ENCODE measurements at regions not wholly inside any gene's neighbourhood (a gene's known extent, or its start where the extent isn't known, plus 50 kb on each side); places are given as distances from the start of the nearest gene placed in this dataset.
"Not testable (repeated sequence)": the region's sequence is repeated elsewhere in the genome, so short reads cannot be mapped to it uniquely, and the experiment has no call there.

DNA sequence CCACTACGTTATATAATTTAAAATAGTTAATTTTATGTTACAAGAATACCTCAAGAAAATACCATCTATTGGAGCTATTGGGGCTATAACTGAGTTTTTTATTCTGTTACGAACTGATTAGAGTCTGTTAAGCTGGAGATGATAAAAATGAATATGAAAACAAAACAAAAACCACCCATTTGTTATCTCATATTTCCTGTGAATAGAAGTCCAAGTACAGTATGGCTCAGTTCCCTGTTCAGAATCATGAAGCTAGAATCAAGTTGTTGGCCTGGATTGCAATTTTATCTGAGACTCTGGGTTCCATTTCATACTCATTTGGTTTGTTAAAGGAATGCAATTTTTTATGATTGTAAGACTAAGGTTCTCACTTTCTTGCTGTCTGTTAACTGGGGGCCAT, 319.1 kb upstream of the PCDH18 start:
- no peak overlapping the region for H3K27ac ChIP-seq (ENCODE audit: low read depth, low read length)
- H3K4me1 ChIP-seq (ENCODE audit: control insufficient read depth in 2 of 2, insufficient read depth in 2 of 2, low read length in 2 of 2), result no peaks in the 10 kb centered on the region
- ATAC-seq, result no peak
- Mint-ChIP-seq H3K9me3 (peaks cover 0 to 27% (median 6%) of the 10 kb centered on the region in 11 donors), H3K4me3 (no peak overlapping the region), H3K27ac (no peak overlapping the region), H3K27me3 (no peaks in the 10 kb centered on the region), H3K36me3 (no peaks in the 10 kb centered on the region), H3K4me1 (no peaks in the 10 kb centered on the region)
- no peaks in the 10 kb centered on the region for H3K36me3 ChIP-seq (ENCODE audit: control insufficient read depth in 2 of 3, insufficient read depth in 3 of 3, low read length in 3 of 3)
- no peaks in the 10 kb centered on the region for H3K27me3 ChIP-seq (ENCODE audit: control insufficient read depth in 2 of 2, insufficient read depth in 2 of 2, low read length in 2 of 2)
- intact Hi-C loops (cut with micrococcal nuclease), result no loop called here
- CTCF ChIA-PET, result no interaction called here
- no peak for DNase-seq
- no peaks in the 10 kb centered on the region for H3K9me3 ChIP-seq (ENCODE audit: control insufficient read depth in 2 of 3, low read length in 3 of 3)
- POLR2A ChIA-PET, result no interaction called here
- H3K4me3 ChIP-seq (ENCODE audit: low read length), result no peak overlapping the region

DNA sequence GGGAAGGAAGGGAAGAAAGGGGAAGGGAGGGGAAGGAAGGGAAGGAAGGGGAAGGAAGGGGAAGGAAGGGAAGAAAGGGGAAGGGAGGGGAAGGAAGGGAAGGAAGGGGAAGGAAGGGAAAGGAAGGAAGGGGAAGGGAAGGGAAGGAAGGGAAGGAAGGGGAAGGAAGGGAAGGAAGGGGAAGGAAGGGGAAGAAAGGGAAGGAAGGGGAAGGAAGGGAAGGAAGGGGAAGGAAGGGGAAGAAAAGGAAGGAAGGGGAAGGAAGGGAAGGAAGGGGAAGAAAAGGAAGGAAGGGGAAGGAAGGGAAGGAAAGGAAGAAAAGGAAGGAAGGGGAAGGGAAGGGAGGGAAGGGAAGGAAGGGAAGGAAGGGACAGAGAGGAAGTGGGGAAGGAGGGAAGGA, 295.7 kb upstream of the PCDH18 start:
- peaks cover 0 to 15% (median 10%) of the 10 kb centered on the region in 11 donors for H3K9me3 Mint-ChIP-seq
- POLR2A ChIA-PET; H3K27me3 ChIP-seq (ENCODE audit: control insufficient read depth in 2 of 2, insufficient read depth in 2 of 2, low read length in 2 of 2); H3K4me3 Mint-ChIP-seq; H3K36me3 ChIP-seq (ENCODE audit: control insufficient read depth in 2 of 3, insufficient read depth in 3 of 3, low read length in 3 of 3); H3K36me3 Mint-ChIP-seq; intact Hi-C loops (cut with micrococcal nuclease); H3K4me1 ChIP-seq (ENCODE audit: control insufficient read depth in 2 of 2, insufficient read depth in 2 of 2, low read length in 2 of 2); H3K4me3 ChIP-seq (ENCODE audit: low read length); H3K27ac ChIP-seq (ENCODE audit: low read depth, low read length); H3K27me3 Mint-ChIP-seq; ATAC-seq; H3K27ac Mint-ChIP-seq; DNase-seq; H3K9me3 ChIP-seq (ENCODE audit: control insufficient read depth in 2 of 3, low read length in 3 of 3); CTCF ChIA-PET; H3K4me1 Mint-ChIP-seq: not testable (repeated sequence)

DNA sequence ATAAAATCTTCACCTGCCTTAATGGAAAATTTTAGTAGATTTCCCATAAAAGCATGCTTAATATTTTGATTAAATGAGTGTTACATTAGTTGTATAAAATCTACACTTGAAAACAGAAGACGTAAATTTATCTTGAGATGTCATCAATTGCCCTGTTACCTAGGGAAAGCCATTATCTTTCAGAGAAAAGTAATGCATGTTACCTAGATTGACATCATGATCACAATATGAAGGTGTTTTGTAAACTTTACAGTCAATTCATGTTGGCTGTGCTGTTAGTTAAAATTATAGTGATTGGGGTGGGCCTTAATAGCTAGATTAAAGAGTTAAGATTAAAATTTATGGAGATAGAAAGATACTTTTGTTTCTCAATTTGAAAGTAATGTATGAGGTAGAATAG, 293.2 kb upstream of the PCDH18 start:
- no peaks in the 10 kb centered on the region for H3K27me3 Mint-ChIP-seq
- H3K36me3 ChIP-seq (ENCODE audit: control insufficient read depth in 2 of 3, insufficient read depth in 3 of 3, low read length in 3 of 3), result no peaks in the 10 kb centered on the region
- peaks cover 0 to 9% (median 5%) of the 10 kb centered on the region in 11 donors for H3K9me3 Mint-ChIP-seq
- no peaks in the 10 kb centered on the region for H3K4me1 Mint-ChIP-seq
- no peaks in the 10 kb centered on the region for H3K27me3 ChIP-seq (ENCODE audit: control insufficient read depth in 2 of 2, insufficient read depth in 2 of 2, low read length in 2 of 2)
- peaks cover 0 to 4% (median 0%) of the 10 kb centered on the region in 5 donors for H3K36me3 Mint-ChIP-seq
- H3K4me3 Mint-ChIP-seq, result no peak overlapping the region
- DNase-seq (no peak), ATAC-seq (no peak)
- no peaks in the 10 kb centered on the region for H3K4me1 ChIP-seq (ENCODE audit: control insufficient read depth in 2 of 2, insufficient read depth in 2 of 2, low read length in 2 of 2)
- no peak overlapping the region for H3K4me3 ChIP-seq (ENCODE audit: low read length)
- H3K9me3 ChIP-seq (ENCODE audit: control insufficient read depth in 2 of 3, low read length in 3 of 3), result no peaks in the 10 kb centered on the region
- POLR2A ChIA-PET, result no interaction called here
- intact Hi-C loops (cut with micrococcal nuclease), result no loop called here
- CTCF ChIA-PET, result no interaction called here
- H3K27ac Mint-ChIP-seq, result no peak overlapping the region
- H3K27ac ChIP-seq (ENCODE audit: low read depth, low read length), result no peak overlapping the region

DNA sequence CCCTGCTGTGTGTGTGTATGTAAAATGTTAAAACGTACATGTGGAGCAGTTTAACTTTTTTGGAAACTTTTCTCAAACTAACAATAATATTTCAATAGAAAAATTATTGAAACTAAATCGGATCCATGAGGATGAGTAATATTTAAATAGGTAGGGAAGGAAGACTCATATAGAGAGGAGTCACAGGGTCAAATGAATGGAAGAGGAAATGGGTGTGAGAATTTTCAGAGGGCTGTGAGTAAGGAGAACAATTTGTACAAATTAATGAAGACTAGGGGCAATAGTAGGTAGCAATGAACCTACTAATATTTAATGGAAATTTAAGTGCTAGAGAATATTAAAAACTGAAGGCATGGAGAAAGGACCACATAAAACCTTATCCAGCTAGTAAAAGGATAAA, 290.7 kb upstream of the PCDH18 start:
- peaks cover 0 to 4% (median 0%) of the 10 kb centered on the region in 5 donors for H3K36me3 Mint-ChIP-seq
- intact Hi-C loops (cut with micrococcal nuclease), result no loop called here

DNA sequence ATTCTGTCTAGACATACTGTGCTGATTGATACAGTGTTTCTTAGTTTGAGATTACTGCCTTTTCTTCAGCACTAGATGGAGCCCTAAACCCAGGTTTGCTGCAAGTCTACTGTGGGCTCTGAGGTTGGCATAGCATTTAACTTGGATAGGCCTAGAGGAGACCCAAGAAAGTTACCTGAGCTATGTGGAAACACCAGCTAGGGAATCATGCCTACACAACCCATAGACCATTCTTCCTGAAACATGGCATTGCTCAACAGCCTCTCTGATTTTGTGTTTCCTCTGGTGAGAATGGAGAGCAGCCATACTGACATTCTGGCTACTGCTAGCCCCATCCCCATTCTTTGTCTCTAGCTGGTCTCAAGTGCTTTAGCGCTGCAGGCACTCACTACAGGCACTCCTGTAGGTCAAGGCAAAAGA, 287.7 kb upstream of the PCDH18 start:
- no peak for DNase-seq
- Mint-ChIP-seq H3K27me3 (no peaks in the 10 kb centered on the region), H3K4me1 (no peaks in the 10 kb centered on the region), H3K36me3 (peaks cover 0 to 4% (median 0%) of the 10 kb centered on the region in 5 donors), H3K4me3 (no peak overlapping the region), H3K27ac (no peak overlapping the region), H3K9me3 (peaks cover 0 to 8% (median 1%) of the 10 kb centered on the region in 11 donors)
- ChIA-PET CTCF (no interaction called here), POLR2A (no interaction called here)
- no peak overlapping the region for H3K27ac ChIP-seq (ENCODE audit: low read depth, low read length)
- ATAC-seq, result no peak
- no peak overlapping the region for H3K4me3 ChIP-seq (ENCODE audit: low read length)
- no peaks in the 10 kb centered on the region for H3K9me3 ChIP-seq (ENCODE audit: control insufficient read depth in 2 of 3, low read length in 3 of 3)
- H3K27me3 ChIP-seq (ENCODE audit: control insufficient read depth in 2 of 2, insufficient read depth in 2 of 2, low read length in 2 of 2), result no peaks in the 10 kb centered on the region
- H3K36me3 ChIP-seq (ENCODE audit: control insufficient read depth in 2 of 3, insufficient read depth in 3 of 3, low read length in 3 of 3), result no peaks in the 10 kb centered on the region
- intact Hi-C loops (cut with micrococcal nuclease), result loop anchor here in 1 of 2 donors (2.0 kb wide), 1 partner anchor 271 kb away; no protein-coding TSS in a partner anchor
- no peaks in the 10 kb centered on the region for H3K4me1 ChIP-seq (ENCODE audit: control insufficient read depth in 2 of 2, insufficient read depth in 2 of 2, low read length in 2 of 2)

More for the DNA sequence above, 290.7 kb upstream of the PCDH18 start:
- ATAC-seq, result no peak
- CTCF ChIA-PET, result no interaction called here
- Histone ChIP-seq H3K4me1 (ENCODE audit: control insufficient read depth in 2 of 2, insufficient read depth in 2 of 2, low read length in 2 of 2) (no peaks in the 10 kb centered on the region), H3K27ac (ENCODE audit: low read depth, low read length) (no peak overlapping the region), H3K27me3 (ENCODE audit: control insufficient read depth in 2 of 2, insufficient read depth in 2 of 2, low read length in 2 of 2) (no peaks in the 10 kb centered on the region), H3K4me3 (ENCODE audit: low read length) (no peak overlapping the region), H3K36me3 (ENCODE audit: control insufficient read depth in 2 of 3, insufficient read depth in 3 of 3, low read length in 3 of 3) (no peaks in the 10 kb centered on the region), H3K9me3 (ENCODE audit: control insufficient read depth in 2 of 3, low read length in 3 of 3) (no peaks in the 10 kb centered on the region)
- Mint-ChIP-seq H3K9me3 (peaks cover 0 to 8% (median 1%) of the 10 kb centered on the region in 11 donors), H3K27me3 (no peaks in the 10 kb centered on the region), H3K4me3 (no peak overlapping the region), H3K27ac (no peak overlapping the region), H3K4me1 (no peaks in the 10 kb centered on the region)
- no peak for DNase-seq
- POLR2A ChIA-PET, result no interaction called here

DNA sequence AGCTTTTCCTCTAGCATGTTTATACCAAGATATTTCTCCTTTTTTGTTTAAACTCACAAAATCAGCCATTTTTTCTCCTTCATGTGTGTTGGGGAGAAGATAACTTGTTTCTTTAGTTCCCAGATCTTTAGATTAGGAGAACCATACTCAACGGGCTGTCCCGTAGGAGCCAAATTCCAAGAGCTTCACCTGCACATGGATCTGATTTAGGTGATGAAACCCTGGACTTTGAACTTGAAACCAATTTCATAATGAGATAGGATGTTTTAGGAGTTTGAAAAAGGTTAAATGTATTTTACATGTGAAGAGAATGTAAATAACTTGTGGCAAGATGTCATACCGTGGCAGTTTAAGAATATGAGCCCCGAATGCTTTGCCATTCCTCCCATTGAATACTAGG, 280.0 kb upstream of the PCDH18 start:
- Mint-ChIP-seq H3K36me3 (no peaks in the 10 kb centered on the region), H3K27ac (no peak overlapping the region), H3K4me1 (no peaks in the 10 kb centered on the region), H3K9me3 (peaks cover 0 to 20% (median 0%) of the 10 kb centered on the region in 11 donors), H3K4me3 (no peak overlapping the region), H3K27me3 (no peaks in the 10 kb centered on the region)
- H3K4me1 ChIP-seq (ENCODE audit: control insufficient read depth in 2 of 2, insufficient read depth in 2 of 2, low read length in 2 of 2), result no peaks in the 10 kb centered on the region
- ChIA-PET CTCF (no interaction called here), POLR2A (no interaction called here)
- ATAC-seq (no peak), DNase-seq (no peak)
- no peaks in the 10 kb centered on the region for H3K36me3 ChIP-seq (ENCODE audit: control insufficient read depth in 2 of 3, insufficient read depth in 3 of 3, low read length in 3 of 3)
- H3K4me3 ChIP-seq (ENCODE audit: low read length), result no peak overlapping the region
- intact Hi-C loops (cut with micrococcal nuclease), result no loop called here
- H3K27ac ChIP-seq (ENCODE audit: low read depth, low read length), result no peak overlapping the region
- no peaks in the 10 kb centered on the region for H3K27me3 ChIP-seq (ENCODE audit: control insufficient read depth in 2 of 2, insufficient read depth in 2 of 2, low read length in 2 of 2)
- H3K9me3 ChIP-seq (ENCODE audit: control insufficient read depth in 2 of 3, low read length in 3 of 3), result no peaks in the 10 kb centered on the region

DNA sequence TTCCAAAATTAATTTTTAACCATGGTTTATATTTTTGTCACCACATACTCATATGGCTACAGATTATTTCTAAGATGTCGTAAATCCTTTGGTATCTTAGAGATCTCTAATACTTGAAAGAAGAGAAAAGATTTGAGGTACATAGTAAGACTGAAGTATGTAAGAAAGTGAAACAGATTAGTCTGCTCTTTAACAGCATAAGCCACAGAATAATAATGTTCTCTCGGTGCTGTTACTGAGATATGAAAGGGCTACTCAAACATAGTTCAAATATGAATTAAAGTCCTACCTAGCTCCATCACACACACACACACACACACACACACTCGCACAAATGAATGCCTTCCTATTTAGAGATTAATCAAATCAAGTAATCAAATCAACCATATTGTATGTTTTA, 274.1 kb upstream of the PCDH18 start:
- intact Hi-C loops (cut with micrococcal nuclease), result no loop called here
- Mint-ChIP-seq H3K4me3 (no peak overlapping the region), H3K36me3 (no peaks in the 10 kb centered on the region), H3K9me3 (peaks cover 0 to 11% (median 0%) of the 10 kb centered on the region in 11 donors), H3K27me3 (no peaks in the 10 kb centered on the region), H3K27ac (no peak overlapping the region), H3K4me1 (no peaks in the 10 kb centered on the region)
- H3K4me3 ChIP-seq (ENCODE audit: low read length), result no peak overlapping the region
- no peak overlapping the region for H3K27ac ChIP-seq (ENCODE audit: low read depth, low read length)
- ChIA-PET POLR2A (no interaction called here), CTCF (no interaction called here)
- ATAC-seq (no peak), DNase-seq (no peak)
- no peaks in the 10 kb centered on the region for H3K4me1 ChIP-seq (ENCODE audit: control insufficient read depth in 2 of 2, insufficient read depth in 2 of 2, low read length in 2 of 2)
- no peaks in the 10 kb centered on the region for H3K36me3 ChIP-seq (ENCODE audit: control insufficient read depth in 2 of 3, insufficient read depth in 3 of 3, low read length in 3 of 3)
- no peaks in the 10 kb centered on the region for H3K27me3 ChIP-seq (ENCODE audit: control insufficient read depth in 2 of 2, insufficient read depth in 2 of 2, low read length in 2 of 2)
- no peaks in the 10 kb centered on the region for H3K9me3 ChIP-seq (ENCODE audit: control insufficient read depth in 2 of 3, low read length in 3 of 3)
